Lower lobe of right lung (tissue), 2 donors: ENCODE measurements at regions not wholly inside any gene's neighbourhood (a gene's known extent, or its start where the extent isn't known, plus 50 kb on each side); places are given as distances from the start of the nearest gene placed in this dataset.

Experiments
- ATAC-seq, 2 donors: fragments of 200-7000 bp; cut with Tn5 transposase; one replicate each; pipeline ENCODE4 v1.9.1; 2020 to 2022; ENCODE audit warnings: mild to moderate bottlenecking in 2 of 2, moderate library complexity in 2 of 2
- DNase-seq: peaks from one replicate; pipeline ENCODE4 v3.0.0-alpha.2; 2020
- H3K27ac ChIP-seq: fragments of 200-600 bp; one replicate; pipeline ENCODE4 v1.8.0; 2022
- H3K27me3 ChIP-seq: fragments of 200-600 bp; one replicate; pipeline ENCODE4 v1.8.0; 2022; ENCODE audit warnings: low read depth
- H3K36me3 ChIP-seq: fragments of 200-600 bp; one replicate; pipeline ENCODE4 v1.8.0; 2022; ENCODE audit warnings: mild to moderate bottlenecking
- H3K4me1 ChIP-seq: fragments of 200-600 bp; one replicate; pipeline ENCODE4 v1.8.0; 2022
- H3K4me3 ChIP-seq: fragments of 200-600 bp; one replicate; pipeline ENCODE4 v1.8.0; 2022; ENCODE audit warnings: mild to moderate bottlenecking
- H3K9me3 ChIP-seq: fragments of 200-600 bp; one replicate; pipeline ENCODE4 v1.8.0; 2022
- CTCF ChIP-seq: fragments of 200-600 bp; IDR thresholded peaks from one replicate; pipeline ENCODE4 v1.8.0; 2022; ENCODE audit warnings: antibody characterized with exemption, mild to moderate bottlenecking
- intact Hi-C: fragments of 100-400 bp; cut with DNase I; formaldehyde crosslinking; loops from one replicate; pipeline ENCODE4 v1.11.0; 2022
- donor health status: DM: no; HTN: yes; CAD: no; lungs with severe emphysema.

GRCh38 chr14:98728836-98729235 is 543.2 kb downstream of the BCL11B start:
- no peaks in the 10 kb centered on the region for H3K36me3 ChIP-seq
- no peaks in the 10 kb centered on the region for H3K9me3 ChIP-seq
- no peak for DNase-seq
- TF ChIP-seq CTCF, result no peak
- H3K4me1 ChIP-seq, result no peaks in the 10 kb centered on the region
- no peak overlapping the region for H3K27ac ChIP-seq
- H3K27me3 ChIP-seq, result peaks cover 7% of the 10 kb centered on the region
- no peak overlapping the region for H3K4me3 ChIP-seq
- intact Hi-C loops, result no loop called here
- ATAC-seq, result no peak

DNA sequence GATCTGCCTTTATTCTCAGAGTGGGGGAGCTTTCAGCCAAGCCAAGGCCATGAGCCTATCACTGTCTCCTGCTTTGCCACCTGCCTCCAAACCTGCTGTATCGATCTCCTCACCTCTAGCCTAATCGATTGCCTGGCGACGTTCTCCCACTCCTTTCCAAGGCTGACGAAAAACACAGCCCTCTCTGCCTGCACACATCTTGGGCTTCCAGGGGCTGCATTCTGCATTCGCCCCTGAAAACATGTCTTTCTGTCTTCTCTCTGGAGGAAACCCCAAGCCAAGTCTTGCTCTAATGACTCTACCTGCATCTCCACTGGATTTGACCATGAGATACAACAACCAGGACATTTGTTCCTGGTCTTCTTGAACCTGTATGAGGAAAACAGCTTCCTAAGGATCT is 540.7 kb downstream of the BCL11B start:
- peaks cover under 1% of the 10 kb centered on the region for H3K27me3 ChIP-seq
- H3K36me3 ChIP-seq, result no peaks in the 10 kb centered on the region
- no peaks in the 10 kb centered on the region for H3K4me1 ChIP-seq
- no peaks in the 10 kb centered on the region for H3K9me3 ChIP-seq
- H3K27ac ChIP-seq, result no peak overlapping the region
- H3K4me3 ChIP-seq, result no peak overlapping the region
- DNase-seq (no peak), ATAC-seq (no peak)
- intact Hi-C loops, result no loop called here
- TF ChIP-seq CTCF, result no peak

DNA sequence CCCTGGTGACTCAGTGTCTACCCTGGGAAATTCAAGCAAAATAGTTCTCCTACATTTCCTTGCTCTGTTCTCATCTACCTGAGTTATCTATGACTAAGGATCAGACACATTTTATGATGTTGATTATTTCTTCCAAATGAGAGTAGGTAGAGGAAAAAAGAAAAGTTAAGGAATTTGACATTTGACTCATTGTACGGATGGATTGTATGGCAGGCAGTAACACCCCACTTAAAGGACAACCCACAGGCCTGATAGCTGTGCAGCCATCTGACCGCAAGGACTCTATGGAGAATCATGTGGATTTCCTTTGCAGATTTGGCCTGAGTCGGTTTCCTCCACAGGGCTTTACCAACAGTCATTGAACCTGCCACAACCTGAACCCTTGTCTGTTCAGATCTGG is 540.3 kb downstream of the BCL11B start:
- Histone ChIP-seq H3K27ac (no peak overlapping the region), H3K9me3 (no peaks in the 10 kb centered on the region)
- intact Hi-C loops, result no loop called here

DNA sequence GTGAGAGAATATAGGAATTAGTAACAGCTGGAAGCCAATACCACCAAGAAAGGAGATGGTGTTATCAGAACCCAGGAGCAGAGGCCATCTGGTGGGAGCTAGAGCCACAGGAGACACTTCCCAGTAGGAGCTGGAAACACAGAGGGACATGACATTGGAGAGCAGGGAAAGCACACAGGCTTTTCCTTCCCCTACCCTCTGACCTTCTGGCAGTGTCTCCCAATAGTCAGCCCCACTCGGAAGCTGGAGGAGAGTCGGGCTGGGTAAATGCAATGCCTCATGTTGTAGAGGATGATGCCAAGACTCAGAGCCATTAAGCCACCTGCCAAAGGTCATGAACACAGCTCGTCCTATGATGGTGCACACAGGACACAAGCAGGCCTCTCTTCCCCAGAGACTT is 538.5 kb downstream of the BCL11B start:
- no peaks in the 10 kb centered on the region for H3K36me3 ChIP-seq
- H3K9me3 ChIP-seq, result no peaks in the 10 kb centered on the region
- H3K27ac ChIP-seq, result no peak overlapping the region
- DNase-seq (no peak), ATAC-seq (no peak)
- intact Hi-C loops, result no loop called here
- no peaks in the 10 kb centered on the region for H3K27me3 ChIP-seq
- no peak overlapping the region for H3K4me3 ChIP-seq
- H3K4me1 ChIP-seq, result no peaks in the 10 kb centered on the region
- no peak for TF ChIP-seq CTCF

More for the DNA sequence above, 540.3 kb downstream of the BCL11B start:
- no peak for DNase-seq
- no peaks in the 10 kb centered on the region for H3K4me1 ChIP-seq
- H3K4me3 ChIP-seq, result no peak overlapping the region
- no peaks in the 10 kb centered on the region for H3K36me3 ChIP-seq
- H3K27me3 ChIP-seq, result no peaks in the 10 kb centered on the region
- TF ChIP-seq CTCF, result no peak
- ATAC-seq, result no peak

DNA sequence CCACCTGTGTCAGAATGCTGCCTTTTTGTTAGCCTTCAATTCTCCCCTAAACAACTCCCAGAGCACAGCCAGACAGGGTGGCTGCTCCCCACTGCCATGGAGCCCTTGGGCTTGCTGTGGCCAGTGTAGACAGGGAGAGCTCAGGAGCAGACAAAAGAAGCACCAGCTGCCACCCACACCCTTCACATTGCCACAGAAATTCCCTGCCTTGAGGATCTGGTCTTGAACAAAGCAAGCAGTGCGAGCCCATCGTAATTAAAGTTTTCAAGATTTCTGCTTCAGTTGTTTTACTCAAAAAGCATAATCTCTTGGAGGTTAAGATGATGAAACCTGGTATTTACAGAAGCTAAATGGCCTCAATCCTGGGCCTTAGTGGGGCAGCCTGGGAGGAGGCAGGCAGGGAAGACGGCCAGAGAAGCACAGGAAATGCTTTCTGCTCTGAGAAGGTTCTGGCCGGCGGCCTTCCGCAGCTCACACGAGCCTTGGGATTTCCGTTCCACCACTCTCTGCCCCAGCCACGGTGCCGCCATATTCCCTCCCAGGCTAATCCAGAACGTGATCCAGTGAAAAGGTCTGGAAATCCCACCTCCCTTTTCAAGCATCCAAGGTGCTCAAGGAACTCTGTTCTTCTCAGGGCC is 535.2 kb downstream of the BCL11B start:
- ATAC-seq, result no peak

More for the DNA sequence above, 535.2 kb downstream of the BCL11B start:
- no peak for DNase-seq
- TF ChIP-seq CTCF, result no peak
- intact Hi-C loops, result no loop called here
- Histone ChIP-seq H3K4me3 (no peak overlapping the region), H3K27me3 (no peaks in the 10 kb centered on the region), H3K9me3 (no peaks in the 10 kb centered on the region), H3K27ac (no peak overlapping the region), H3K4me1 (no peaks in the 10 kb centered on the region), H3K36me3 (no peaks in the 10 kb centered on the region)
